ENCODE measurements at regions not wholly inside any gene's neighbourhood (a gene's known extent, or its start where the extent isn't known, plus 50 kb on each side); places are given as distances from the start of the nearest gene placed in this dataset.

GRCh38 chr1:105072446-105072845 lies 1322.7 kb downstream of the AMY1C start:
- TF ChIP-seq CTCF (IDR thresholded peaks at IDR 0.05; ENCODE audit: low read depth, low read length): no peak
- no peak for TF ChIP-seq EZH2phosphoT487 (IDR thresholded peaks at IDR 0.05; ENCODE audit: low read depth)

Measured in OCI-LY3 (cell line).